GM19239 (cell line): ENCODE measurements at regions not wholly inside any gene's neighbourhood (a gene's known extent, or its start where the extent isn't known, plus 50 kb on each side); places are given as distances from the start of the nearest gene placed in this dataset.
"Not testable (repeated sequence)": the region's sequence is repeated elsewhere in the genome, so short reads cannot be mapped to it uniquely, and the experiment has no call there.

ENCODE experiments used
- DNase-seq: peaks from one replicate; pipeline ENCODE4 v3.0.0; 2011; ENCODE audit warnings: low spot score; ENCODE audit not compliant: insufficient read length
- FAIRE-seq: peaks from 2 replicates; lab custom pipeline; 2011; peaks lifted over from hg19 to GRCh38; lab: Jason Lieb, UNC

- FAIRE-seq, DNase-seq: not testable (repeated sequence)
Measured at GRCh38 chr1:148285946-148286345, 133.9 kb upstream of the NBPF11 start.

- peak; percentile 56 for FAIRE-seq
- not testable (repeated sequence) for DNase-seq
Measured at GRCh38 chr1:148280831-148281572, 128.9 kb upstream of the NBPF11 start.

- FAIRE-seq, DNase-seq: not testable (repeated sequence)
Measured at GRCh38 chr1:148279002-148279542, 127.0 kb upstream of the NBPF11 start.

- FAIRE-seq, DNase-seq: not testable (repeated sequence)
Measured at GRCh38 chr1:148277865-148278279, 125.8 kb upstream of the NBPF11 start.

- not testable (repeated sequence) for FAIRE-seq, DNase-seq
Measured at GRCh38 chr1:148267066-148267465, 115.0 kb upstream of the NBPF11 start.

GRCh38 chr1:148264374-148265276 is 112.5 kb upstream of the NBPF11 start:
- FAIRE-seq, result no peak
- DNase-seq, result no peak

GRCh38 chr1:148263906-148264255 is 111.8 kb upstream of the NBPF11 start:
- no peak for FAIRE-seq
- DNase-seq, result no peak

GRCh38 chr1:148263128-148263905 is 111.2 kb upstream of the NBPF11 start:
- FAIRE-seq, result no peak

GRCh38 chr1:148261684-148262083 is 109.6 kb upstream of the NBPF11 start:
- not testable (repeated sequence) for FAIRE-seq, DNase-seq

More at GRCh38 chr1:148263128-148263905, 111.2 kb upstream of the NBPF11 start:
- DNase-seq, result peak; percentile 43

GRCh38 chr1:148257886-148258285 is 105.8 kb upstream of the NBPF11 start:
- not testable (repeated sequence) for DNase-seq, FAIRE-seq

- peak; percentile 64 for FAIRE-seq
- DNase-seq, result not testable (repeated sequence)
Measured at GRCh38 chr1:148254611-148255429, 102.7 kb upstream of the NBPF11 start.

- not testable (repeated sequence) for FAIRE-seq, DNase-seq
Measured at GRCh38 chr1:148253808-148254207, 101.7 kb upstream of the NBPF11 start.

GRCh38 chr1:148248798-148249197 is 96.7 kb upstream of the NBPF11 start:
- DNase-seq, FAIRE-seq: not testable (repeated sequence)

- not testable (repeated sequence) for FAIRE-seq, DNase-seq
Measured at GRCh38 chr1:148246258-148246861, 94.3 kb upstream of the NBPF11 start.

GRCh38 chr1:148245843-148246242 is 93.8 kb upstream of the NBPF11 start:
- not testable (repeated sequence) for DNase-seq, FAIRE-seq

- DNase-seq, FAIRE-seq: not testable (repeated sequence)
Measured at GRCh38 chr1:148245443-148245842, 93.4 kb upstream of the NBPF11 start.

- FAIRE-seq, DNase-seq: not testable (repeated sequence)
Measured at GRCh38 chr1:148233250-148233649, 81.2 kb upstream of the NBPF11 start.

GRCh38 chr1:148228846-148229245 is 76.8 kb upstream of the NBPF11 start:
- DNase-seq, FAIRE-seq: not testable (repeated sequence)
